ENCODE measurements at regions not wholly inside any gene's neighbourhood (a gene's known extent, or its start where the extent isn't known, plus 50 kb on each side); places are given as distances from the start of the nearest gene placed in this dataset.
"Not testable (repeated sequence)": the region's sequence is repeated elsewhere in the genome, so short reads cannot be mapped to it uniquely, and the experiment has no call there.

DNA sequence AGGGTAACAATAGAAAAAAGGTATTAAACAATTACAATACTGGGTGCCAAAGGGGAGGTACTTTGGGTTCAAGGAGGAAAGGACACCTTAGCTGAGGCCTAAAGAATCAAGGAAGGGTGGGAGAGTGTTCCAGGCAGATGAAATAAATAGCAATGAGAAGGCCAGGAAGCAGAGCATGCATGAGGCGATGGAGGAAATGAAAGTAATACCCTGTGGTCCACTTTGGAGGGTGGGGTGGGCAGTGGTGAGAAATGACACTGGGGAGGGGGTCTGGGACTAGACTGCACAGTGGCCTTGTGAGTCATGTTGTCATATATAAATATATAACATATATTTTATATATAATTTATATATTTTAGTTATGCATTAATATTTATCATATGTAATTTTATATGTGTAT is 55.9 kb downstream of the BHLHE40 start:
- DNase-seq, result no peak

DNA sequence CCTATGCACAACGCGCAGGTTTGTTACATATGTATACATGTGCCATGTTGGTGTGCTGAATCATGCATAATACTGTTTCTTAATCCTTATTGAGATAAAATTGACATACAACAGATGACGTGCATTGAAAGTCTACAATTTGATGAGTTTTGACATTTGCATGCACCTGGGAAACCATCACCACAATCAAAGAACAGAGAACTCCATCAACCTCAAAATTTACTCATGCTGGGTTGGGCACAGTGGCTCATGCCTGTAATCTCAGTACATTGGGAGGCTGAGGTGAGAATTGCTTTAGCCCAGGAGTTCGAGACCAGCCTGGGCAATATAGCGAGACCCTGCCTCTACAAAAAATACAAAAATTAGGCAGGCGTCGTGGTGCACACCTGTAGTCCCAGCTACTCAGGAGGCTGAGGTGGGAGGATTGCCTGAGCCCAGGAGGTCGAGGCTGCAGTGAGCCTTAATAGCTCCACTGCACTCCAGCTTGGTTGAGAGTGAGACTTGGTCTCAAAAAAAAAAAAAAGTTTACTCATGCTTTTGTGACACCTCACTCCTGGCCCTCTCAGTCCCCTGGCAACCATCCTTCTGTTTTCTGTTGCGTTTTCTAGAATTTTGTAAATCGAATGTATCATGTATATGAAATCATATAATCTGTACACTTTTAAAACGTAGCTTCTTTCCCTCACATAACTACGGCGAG is 56.6 kb downstream of the BHLHE40 start:
- DNase-seq, result no peak

DNA sequence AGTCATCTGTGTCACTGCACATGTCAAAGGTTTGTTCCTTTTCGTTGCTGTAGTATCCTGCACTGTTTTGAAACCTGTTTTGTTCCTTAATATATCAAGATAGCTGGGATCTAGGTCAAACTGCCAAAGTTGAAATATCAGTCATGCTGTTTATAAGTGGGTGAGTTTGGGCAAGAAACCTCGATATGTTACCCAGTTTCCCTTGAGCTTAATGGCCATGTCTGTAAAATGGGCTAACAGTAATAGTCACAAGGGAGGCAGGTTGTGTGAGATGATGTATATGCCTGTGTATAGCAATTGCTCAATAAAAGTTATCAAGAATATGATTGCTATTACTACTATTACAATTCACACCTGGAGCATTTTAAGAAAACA is 57.1 kb downstream of the BHLHE40 start:
- DNase-seq, result no peak

DNA sequence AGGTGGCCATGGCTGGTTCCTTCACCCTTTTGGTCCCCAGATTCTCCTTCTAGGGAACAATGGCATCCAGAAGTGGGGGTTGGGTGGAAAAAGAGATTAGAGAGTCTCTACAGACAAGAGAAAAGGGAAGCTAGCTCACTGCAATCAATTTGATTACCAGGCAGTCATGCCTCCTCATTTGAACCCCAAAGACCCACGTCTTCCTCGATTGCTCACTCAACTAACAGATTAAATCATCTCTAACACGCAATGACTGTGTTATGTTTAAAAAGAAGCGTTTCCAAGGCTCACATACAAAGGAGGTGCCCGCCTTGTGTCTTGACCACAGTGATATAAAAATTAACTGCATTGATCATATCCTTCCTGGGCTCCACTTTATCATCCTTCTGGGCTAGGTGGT is 57.6 kb downstream of the BHLHE40 start:
- no peak for DNase-seq

DNA sequence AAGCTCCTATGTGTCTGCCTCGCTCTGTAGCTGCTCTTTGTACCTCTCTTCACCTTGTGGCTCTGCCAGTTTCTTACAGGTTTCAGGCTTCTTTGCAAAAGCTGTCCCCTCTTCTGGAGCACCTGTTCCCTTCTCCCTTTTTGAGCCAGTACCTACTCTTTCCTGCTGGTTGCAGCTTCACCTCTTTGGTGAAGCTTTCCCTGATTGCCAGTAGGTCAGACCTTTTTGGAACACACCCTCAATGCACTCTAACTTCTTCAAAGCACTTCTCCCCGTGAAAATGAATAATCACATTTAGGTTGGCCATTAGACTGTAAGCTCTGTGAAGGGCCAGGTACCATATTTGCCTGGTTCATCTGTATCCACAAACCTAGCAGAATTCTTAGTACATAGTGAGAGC is 60.3 kb downstream of the BHLHE40 start:
- no peak for DNase-seq

DNA sequence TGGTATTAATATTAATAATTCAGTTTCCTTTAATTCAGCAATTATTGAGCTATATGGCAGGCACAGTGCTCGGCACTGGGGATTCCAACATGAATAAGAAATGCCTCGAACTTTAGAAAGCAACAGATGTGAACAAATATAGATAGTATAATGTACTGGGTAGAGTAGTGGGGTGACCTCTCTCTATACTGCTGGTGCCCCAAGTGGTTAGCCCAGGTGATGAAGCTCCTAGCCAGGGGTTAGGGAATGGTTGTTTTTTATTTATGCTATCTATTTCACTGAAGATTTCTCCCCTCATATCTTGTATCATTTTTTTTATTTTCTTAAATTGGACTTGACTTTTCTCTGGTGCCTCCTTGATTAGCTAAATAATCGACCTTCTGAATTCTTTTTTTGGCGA is 62.1 kb downstream of the BHLHE40 start:
- no peak for DNase-seq

DNA sequence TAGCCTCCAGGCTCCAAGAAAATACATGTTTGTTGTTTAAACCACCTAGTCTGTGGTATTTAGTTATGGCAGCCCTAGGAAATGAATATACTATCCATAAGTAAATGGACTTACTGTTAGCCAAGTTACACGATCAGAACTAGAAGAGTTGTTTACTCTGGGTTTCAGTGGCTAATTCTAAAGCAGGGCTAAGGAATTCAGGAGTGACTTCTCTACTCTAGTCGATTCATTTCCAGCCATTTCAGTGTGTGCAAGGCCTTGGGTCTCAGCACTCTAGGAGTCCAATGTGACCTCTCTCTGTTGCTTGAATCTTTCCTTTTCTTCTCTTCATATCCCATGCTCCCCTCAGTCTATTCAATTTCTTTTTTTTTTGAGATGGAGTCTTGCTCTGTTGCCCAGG is 66.7 kb downstream of the BHLHE40 start:
- DNase-seq, result no peak

DNA sequence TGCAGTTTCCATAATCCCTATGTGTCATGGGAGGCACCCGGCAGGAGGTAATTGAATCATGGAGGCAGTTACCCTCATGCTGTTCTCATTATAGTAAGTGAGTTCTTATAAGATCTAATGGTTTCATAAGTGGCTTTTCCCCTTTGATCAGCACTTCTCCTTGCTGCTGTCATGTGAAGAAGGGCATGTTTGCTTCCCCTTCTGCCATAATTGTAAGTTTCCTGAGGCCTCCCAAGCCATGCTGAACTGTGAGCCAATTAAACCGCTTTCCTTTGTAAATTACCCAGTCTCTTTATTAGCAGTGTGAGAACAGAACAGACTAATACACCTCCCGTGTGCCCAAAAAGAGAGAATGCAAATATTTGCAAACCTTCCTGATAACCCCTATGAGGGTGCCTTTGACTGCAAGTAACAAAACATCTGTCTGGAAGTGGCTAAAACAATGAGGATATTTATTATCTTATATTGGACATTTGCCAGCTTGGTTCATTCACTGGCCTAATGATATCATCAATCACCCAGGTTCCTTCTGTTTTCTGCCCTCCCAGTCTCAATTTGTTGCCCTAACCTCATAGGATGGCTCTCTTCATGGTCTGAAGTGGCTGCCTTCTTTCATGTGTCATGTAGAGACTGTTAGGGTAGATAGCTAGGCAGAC is 68.7 kb downstream of the BHLHE40 start:
- DNase-seq, result no peak

DNA sequence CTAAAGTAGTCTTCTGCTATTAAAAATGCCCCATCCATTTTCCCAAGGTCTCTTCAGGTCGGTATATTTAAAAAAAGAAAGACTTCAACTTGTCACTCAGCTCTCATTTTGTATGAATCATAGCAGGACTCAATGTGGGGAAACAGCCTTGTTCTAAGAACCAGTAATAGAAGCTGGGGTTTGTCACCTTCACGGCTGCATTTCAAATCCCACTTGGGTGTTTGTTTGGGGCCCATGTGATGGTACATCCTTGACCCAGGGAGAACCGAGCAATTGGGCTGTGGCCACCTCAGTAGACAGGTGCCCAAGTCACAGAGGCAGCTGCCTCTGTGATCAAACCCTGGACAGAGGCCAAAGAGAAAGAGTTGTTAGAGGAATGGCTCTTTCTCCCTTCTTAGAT is 70.3 kb upstream of the ARL8B start:
- no peak for DNase-seq

DNA sequence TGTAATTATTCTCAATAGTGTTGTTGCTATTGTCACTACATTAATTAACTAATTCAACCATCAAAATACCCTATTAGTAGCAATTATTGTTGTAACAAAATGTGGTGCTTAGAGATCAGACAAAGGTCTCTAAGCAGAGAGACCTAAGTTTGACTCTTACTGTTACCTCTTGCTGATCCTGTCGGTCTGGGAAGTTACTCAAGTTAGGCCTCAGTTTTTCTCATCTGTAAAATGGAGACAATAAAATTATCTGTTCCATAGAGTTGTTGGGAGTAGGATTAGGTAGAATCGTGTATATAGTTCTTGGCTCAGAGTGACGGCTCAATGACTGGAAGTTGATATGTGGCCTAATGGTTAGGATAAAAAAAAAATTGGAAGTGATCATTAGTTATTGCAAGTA is 69.8 kb upstream of the ARL8B start:
- no peak for DNase-seq

DNA sequence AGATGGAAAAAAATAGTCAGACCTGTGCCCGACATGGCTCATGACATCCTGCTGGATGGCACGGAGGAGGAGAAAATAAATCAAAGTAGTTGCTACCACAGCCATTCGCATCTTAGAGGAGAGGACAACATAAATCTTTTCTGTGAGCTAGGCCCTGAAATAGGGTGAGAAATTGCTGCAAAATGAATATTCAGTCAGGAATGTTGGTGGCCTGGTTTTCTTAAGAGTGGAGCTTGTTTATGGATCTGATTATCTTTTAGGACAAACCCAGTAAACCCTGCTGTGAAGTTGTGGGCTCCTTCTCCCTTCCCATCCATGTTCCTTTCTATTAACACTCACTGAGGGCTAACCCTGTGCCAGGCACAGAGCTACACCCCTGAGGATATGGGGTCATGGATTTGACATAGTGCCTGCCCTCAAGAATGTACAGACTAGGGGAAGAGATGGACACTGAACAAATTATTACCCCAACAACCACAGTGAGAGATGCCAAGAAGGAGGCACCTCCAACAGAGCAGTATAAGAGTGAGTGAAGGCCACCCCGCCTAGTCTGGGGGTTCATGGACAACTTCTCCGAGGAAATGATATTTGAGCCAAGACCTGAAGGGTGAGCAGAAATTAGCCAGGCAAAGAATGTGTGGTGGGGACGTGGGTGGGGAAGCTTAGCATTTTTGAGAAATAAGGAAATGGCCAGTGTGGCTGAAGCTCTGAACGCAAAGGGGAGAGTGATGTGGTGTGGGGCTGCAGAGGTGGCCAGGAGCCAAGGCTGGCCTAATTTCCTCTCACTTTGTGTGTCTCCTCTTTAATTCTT is 68.9 kb upstream of the ARL8B start:
- no peak for DNase-seq

DNA sequence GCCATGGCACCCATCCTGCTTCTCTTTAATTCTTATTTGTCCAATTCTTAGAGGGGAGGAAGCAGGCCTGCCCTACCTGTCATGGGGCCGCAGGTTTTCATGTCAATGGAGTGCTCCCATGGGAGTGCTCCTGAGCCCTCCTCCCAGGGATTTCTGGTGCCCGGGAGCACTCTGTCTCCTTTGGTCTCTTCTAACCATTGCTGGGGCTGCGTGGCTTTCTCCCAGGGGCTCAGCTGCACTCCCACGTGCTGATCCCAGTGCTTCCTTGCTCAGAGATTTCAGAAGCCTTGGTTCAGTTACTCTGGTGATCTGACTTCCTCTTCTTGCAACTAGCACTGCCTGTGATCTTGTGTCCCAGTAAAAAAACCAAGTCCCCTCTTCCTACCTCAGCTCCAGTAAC is 68.0 kb upstream of the ARL8B start:
- DNase-seq, result no peak

DNA sequence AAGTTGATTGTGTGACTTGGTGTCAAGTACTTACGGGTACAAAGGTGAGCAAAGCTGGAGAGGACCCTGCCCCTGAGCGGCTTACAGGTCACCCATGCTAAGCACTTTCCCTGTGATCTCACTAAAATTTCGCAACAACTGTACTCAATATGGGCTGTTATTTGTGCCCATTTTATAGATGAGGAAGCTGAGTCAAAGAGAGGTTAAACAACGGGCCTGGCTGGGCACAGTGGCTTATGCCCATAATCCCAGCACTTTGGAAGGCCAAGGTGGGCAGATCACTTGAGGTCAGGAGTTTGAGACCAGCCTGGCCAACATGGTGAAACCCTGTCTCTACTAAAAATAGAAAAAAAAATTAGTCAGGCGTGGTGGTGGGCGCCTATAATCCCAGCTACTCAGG is 67.5 kb upstream of the ARL8B start:
- DNase-seq, result not testable (repeated sequence)

DNA sequence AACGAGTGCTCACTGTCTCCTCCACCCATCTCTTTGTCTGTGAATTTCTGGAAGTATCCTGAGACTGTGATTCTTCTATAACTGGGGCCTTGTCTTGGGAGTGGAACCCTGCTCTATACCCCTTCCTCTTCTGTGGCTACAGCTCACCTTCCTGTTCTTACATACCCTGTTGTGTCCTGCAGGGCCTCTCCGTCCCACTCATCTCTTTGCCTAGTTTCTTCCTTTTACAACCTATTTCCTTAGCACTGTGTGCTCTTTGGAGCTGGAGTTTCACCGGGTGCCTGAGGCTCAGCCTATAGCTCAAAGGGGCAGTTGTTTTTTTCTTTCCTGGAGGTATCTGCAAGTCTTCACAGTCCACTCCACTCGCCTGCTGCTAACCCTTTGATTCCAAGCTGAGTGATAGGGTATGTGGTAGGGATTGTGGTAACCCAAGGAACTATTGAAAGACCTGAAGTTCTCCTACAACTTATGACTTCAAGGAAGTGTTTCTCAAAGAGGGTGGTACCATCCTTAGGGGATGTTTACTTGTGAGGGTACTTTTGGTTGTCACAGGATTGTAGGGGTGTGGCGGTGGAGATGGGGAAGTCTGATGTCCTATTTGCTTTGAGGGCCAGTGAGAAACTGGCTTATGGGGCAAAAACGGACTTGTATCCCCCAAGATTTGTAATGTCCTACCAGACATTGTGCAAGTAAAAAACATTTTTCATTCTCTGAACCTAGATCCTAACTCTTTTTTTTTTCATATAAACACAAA is 66.6 kb upstream of the ARL8B start:
- no peak for DNase-seq

DNA sequence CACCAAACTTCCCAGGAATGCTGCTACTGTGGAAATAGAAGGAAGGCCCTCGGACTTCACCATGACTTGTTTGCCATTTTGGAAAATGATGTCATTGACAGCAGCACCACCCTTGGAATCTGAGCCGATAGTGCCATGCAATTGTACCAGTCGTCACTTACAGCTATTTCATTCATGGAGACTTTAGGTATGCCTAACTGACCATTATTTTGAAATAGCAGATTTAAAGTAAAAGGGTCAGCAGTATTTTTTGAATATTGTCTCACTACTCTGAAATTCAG is 66.0 kb upstream of the ARL8B start:
- no peak for DNase-seq

DNA sequence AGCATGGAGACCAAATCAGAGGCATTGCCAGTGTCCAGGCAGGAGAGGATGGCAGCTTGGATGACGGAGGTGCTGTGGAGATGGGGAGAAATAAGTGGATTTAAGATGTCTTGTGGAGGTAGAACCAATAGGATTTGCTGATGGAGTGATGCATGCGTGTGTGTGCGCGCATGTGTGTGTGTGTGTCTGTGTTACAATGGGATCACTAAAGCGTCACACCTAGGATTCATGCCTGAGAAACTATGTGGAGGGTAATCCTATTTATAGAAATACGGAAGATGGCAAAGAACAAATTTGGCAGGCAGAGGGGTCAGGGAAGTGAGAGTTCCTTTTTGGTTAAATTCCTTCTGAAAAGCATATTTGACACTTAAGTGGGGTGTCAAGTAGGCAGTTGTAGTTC is 64.8 kb upstream of the ARL8B start:
- DNase-seq, result no peak

DNA sequence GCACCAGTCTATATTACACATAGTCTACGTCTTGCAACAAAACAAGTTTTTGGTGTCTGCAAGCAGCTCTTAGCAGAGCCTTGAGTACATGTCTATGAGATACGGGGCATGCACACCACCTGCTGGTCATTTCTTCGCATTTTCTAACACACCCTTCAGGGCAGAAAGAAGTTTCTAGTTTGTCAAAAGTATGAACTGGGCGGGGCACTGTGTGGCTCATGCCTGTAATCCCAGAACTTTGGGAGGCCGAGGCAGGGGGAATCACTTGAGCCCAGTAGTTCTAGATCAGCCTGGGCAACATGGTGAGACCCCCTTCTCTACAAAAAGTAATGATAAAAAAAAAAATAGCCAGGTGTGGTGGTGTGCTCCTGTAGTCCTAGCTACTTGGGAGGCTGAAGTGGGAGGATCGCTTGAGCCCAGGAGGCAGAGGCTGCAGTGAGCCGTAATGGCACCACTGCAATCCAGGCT is 64.2 kb upstream of the ARL8B start:
- peak; percentile 91 for DNase-seq

DNA sequence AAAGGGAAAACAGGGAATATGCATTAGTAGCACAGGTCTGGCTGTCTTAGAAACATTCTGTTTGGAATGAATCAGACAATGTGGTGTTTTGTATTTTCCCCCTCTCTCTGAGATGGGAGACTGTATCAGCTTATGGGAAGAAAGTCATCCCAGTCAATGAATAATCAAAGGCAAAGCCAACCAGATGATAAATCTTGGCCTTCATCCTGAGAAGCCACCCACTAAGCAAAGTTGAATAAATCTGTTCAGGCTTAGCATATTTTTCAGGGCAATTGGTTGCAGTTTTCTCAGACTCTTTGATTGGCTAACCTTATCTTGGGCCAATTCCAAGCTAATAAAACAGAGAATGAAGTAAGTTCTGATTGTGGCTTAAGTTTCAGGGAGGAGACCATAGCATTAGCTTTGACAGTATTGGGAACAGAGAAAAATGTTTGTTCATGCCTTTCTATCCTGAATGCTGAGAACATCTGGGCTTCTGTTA is 63.6 kb upstream of the ARL8B start:
- no peak for DNase-seq

DNA sequence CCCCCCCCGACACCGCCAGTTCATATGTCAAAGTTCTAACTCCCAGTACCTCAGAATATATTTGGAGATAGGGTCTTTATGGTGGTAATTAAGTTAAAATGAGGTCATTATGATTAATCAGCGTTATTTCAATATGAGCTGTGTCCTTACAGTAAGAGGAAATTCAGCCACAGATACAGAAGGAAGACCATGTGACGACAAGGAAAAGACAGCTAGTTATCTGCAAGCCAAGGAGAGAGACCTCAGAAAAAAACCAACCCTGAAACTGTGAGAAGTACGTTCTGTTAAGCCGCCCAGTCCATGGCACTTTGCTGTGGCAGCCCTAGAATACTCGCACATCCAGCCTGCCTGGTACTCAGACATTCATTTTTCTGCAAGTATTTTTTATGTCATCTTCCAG is 62.3 kb upstream of the ARL8B start:
- DNase-seq, result no peak

DNA sequence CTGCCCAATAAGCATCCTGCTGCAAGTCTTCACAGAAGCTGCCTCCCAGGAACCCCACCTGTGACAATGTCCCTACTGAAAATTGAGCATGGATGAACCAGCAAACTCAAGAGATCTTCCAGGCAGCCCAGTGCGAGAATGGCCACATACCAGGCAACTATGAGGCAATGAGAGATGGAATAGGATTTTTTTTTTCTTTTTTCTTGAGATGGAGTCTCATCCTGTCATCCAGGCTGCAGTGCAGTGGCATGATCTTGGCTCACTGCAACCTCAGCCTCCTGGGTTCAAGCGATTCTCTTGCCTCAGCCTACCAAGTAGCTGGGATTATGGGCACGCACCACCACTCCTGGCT is 60.9 kb upstream of the ARL8B start:
- DNase-seq, result no peak

DNA sequence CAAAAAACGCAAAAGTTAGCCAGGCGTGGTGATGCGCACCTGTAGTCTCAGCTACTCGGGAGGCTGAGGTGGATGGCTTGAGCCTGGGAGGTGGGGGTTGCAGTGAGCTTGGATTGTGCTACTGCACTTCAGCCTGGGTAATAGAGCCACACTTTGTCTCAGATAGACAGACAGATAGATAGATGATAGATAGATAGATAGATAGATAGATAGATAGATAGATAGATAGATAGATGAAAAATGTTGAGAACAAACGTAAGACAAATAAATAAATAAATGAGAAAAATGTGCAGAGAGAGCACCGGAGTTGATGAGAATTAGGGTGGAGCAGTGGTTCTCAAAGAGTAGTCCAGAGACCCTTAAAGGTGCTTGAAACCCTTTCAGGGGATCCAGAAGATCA is 58.4 kb upstream of the ARL8B start:
- no peak for DNase-seq

DNA sequence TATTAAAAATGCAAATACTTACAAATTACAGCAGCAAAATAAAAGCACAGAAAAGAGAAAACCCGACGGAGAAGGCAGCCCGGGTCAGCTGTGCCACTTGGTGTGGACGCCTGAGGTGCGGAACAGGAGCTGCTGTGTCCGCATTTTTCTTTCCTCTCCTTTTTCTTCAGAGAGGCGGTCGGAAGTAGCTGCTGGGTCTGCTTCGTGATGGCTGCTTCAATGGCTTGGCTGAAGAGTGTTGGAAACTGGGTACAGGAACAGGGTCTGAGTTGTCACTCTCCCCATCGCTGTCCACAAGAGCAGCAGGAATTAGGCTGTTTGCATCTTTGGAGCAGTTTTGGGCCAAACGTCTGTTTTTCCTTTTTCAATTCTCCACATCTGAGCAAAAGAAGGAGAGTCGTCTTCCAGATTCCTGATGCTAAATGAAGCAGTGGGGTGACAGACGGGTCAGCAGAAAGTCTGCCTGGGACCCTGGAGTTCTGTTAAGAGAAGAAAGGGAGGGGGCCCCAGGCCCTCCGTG is 53.5 kb upstream of the ARL8B start:
- no peak for DNase-seq

DNA sequence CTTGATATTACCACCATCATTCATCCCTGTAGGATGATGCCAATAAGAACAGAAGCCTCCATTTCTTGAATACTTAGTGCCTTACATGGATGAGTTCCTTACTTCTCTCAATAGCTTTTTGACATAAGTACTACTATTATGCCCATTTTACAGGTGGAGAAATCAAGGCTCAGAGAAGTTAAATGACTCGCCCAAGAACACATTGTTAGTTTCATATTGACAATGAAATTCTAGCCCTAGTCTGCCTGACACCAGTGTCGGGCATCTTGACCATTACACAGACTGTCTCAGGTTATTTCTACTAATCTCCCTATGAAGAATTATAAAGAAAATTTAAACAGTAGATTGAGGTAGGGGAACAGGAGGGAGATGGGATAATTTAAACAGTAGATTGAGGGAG is 52.5 kb upstream of the ARL8B start:
- no peak for DNase-seq
